Glutamatergic neuron (in vitro differentiated cells): ENCODE measurements at regions not wholly inside any gene's neighbourhood (a gene's known extent, or its start where the extent isn't known, plus 50 kb on each side); places are given as distances from the start of the nearest gene placed in this dataset.

Experiments used
- DNase-seq: peaks from one replicate; pipeline ENCODE4 v3.0.0; 2022
- H3K27ac Mint-ChIP-seq: one replicate; pipeline ENCODE4 v1.8.0; 2020; ENCODE audit warnings: mild to moderate bottlenecking, mixed read lengths, inconsistent platforms; ENCODE audit not compliant: unreplicated experiment
- H3K27me3 Mint-ChIP-seq: one replicate; pipeline ENCODE4 v1.8.0; 2020; ENCODE audit warnings: mild to moderate bottlenecking, moderate library complexity, mixed read lengths, inconsistent platforms; ENCODE audit not compliant: unreplicated experiment
- H3K36me3 Mint-ChIP-seq: one replicate; pipeline ENCODE4 v1.8.0; 2020; ENCODE audit warnings: mild to moderate bottlenecking, mixed read lengths, inconsistent platforms; ENCODE audit not compliant: unreplicated experiment
- H3K4me1 Mint-ChIP-seq: one replicate; pipeline ENCODE4 v1.8.0; 2020; ENCODE audit warnings: mild to moderate bottlenecking, low read depth, mixed read lengths, inconsistent platforms; ENCODE audit not compliant: unreplicated experiment
- H3K4me3 Mint-ChIP-seq: one replicate; pipeline ENCODE4 v1.8.0; 2020; ENCODE audit warnings: mild to moderate bottlenecking, mixed read lengths, inconsistent platforms; ENCODE audit not compliant: unreplicated experiment
- H3K9me3 Mint-ChIP-seq: one replicate; pipeline ENCODE4 v1.8.0; 2020; ENCODE audit warnings: mild to moderate bottlenecking, moderate library complexity, mixed read lengths, inconsistent platforms; ENCODE audit not compliant: unreplicated experiment
- TF ChIP-seq, protein P1 (sequence below): fragments of 200-600 bp; sonication (generic); IDR thresholded peaks from one replicate; pipeline ENCODE4 v1.5.0; 2021; ENCODE audit not compliant: partially characterized antibody, unreplicated experiment

DNA sequence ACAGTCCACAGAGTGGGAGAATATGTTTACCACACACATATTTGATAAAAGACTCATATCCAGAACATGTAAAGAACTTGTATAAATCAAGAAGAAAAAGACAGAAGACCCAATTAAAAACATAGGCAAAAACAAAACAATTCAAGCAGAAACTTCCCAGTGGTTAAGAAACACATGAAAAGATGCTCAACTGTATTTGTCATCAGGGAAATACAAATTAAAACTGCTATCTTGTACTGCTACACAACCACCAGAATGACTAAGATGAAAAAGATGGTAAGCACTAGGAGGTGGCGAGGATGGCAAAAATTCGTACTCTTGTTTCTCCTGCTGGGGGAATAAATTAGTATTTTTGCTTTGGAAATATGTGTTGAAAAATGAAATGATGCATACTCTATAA lies 192.3 kb upstream of the C11orf87 start:
- no peaks in the 10 kb centered on the region for H3K36me3 Mint-ChIP-seq
- H3K4me1 Mint-ChIP-seq = peaks cover 8% of the 10 kb centered on the region
- H3K27ac Mint-ChIP-seq = no peak overlapping the region
- TF ChIP-seq, protein P1, sequence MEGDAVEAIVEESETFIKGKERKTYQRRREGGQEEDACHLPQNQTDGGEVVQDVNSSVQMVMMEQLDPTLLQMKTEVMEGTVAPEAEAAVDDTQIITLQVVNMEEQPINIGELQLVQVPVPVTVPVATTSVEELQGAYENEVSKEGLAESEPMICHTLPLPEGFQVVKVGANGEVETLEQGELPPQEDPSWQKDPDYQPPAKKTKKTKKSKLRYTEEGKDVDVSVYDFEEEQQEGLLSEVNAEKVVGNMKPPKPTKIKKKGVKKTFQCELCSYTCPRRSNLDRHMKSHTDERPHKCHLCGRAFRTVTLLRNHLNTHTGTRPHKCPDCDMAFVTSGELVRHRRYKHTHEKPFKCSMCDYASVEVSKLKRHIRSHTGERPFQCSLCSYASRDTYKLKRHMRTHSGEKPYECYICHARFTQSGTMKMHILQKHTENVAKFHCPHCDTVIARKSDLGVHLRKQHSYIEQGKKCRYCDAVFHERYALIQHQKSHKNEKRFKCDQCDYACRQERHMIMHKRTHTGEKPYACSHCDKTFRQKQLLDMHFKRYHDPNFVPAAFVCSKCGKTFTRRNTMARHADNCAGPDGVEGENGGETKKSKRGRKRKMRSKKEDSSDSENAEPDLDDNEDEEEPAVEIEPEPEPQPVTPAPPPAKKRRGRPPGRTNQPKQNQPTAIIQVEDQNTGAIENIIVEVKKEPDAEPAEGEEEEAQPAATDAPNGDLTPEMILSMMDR = no peak
- no peak overlapping the region for H3K4me3 Mint-ChIP-seq
- DNase-seq = no peak
- peaks cover 3% of the 10 kb centered on the region for H3K27me3 Mint-ChIP-seq
- H3K9me3 Mint-ChIP-seq = peaks cover 4% of the 10 kb centered on the region

DNA sequence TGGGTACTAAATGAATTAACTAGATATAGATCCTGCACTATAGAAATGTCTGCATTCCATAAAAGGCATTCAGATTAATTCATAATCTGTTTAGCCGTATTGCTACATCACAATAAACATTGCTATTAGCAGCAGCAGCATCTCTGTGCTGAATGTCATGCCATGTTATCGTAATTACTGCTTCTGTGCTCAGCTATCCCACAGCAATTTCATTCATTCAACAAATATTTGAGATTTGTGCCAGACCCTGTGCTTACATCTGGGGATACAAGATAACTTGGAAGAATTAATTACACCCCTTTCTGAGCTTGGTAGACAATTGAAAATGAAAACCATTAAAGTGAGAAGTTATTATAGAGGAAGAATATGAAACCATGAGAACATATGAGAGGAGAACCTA lies 185.8 kb upstream of the C11orf87 start:
- H3K27ac Mint-ChIP-seq = no peak overlapping the region
- peaks cover 6% of the 10 kb centered on the region for H3K9me3 Mint-ChIP-seq
- H3K4me3 Mint-ChIP-seq = no peak overlapping the region
- peaks cover 8% of the 10 kb centered on the region for H3K4me1 Mint-ChIP-seq
- DNase-seq = no peak
- peaks cover 3% of the 10 kb centered on the region for H3K27me3 Mint-ChIP-seq
- TF ChIP-seq, protein P1 = no peak
- H3K36me3 Mint-ChIP-seq = peaks cover 14% of the 10 kb centered on the region

DNA sequence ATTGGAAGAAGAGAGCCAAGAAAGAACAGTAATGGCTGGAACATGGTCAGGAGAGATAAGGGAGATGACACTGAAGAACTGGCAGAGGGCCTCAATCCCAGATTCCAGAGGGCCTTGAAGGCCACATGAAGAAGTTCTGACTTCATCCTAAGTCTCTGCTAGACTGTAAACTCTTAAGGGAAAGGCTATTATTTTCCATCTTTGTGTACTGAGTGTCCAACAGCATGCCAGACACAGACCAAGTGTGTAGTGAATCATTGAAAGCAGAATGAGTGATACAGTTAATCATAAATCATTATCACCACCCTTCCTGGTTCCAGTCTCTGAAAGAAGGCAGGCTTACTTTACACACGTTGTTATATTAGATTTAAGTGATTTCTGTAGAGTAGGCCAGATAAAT lies 185.3 kb upstream of the C11orf87 start:
- peaks cover 3% of the 10 kb centered on the region for H3K27me3 Mint-ChIP-seq
- H3K9me3 Mint-ChIP-seq = peaks cover 6% of the 10 kb centered on the region
- peaks cover 8% of the 10 kb centered on the region for H3K4me1 Mint-ChIP-seq
- DNase-seq = no peak
- TF ChIP-seq, protein P1 = no peak
- no peak overlapping the region for H3K27ac Mint-ChIP-seq
- no peak overlapping the region for H3K4me3 Mint-ChIP-seq
- H3K36me3 Mint-ChIP-seq = peaks cover 14% of the 10 kb centered on the region

DNA sequence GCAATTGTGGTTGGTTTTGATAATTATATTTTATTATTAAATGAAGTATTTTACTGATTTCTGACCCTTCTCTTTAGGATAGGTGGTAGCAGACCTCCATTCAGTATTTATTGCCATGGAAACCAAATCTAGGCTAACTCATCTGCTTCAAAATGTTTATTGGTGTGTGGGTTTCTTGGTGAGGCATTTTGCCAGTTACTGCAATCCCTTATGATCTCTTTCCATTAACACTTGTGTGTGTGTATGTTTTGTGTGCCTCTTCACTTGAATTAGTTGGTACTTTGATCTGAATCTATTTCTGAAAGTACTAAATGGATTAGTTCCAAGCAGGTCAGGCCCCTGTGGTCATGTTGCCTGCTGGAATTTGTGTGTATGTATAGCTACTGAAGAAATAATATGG lies 184.4 kb upstream of the C11orf87 start:
- H3K4me1 Mint-ChIP-seq = peaks cover 14% of the 10 kb centered on the region
- no peak for DNase-seq
- peaks cover 14% of the 10 kb centered on the region for H3K36me3 Mint-ChIP-seq

DNA sequence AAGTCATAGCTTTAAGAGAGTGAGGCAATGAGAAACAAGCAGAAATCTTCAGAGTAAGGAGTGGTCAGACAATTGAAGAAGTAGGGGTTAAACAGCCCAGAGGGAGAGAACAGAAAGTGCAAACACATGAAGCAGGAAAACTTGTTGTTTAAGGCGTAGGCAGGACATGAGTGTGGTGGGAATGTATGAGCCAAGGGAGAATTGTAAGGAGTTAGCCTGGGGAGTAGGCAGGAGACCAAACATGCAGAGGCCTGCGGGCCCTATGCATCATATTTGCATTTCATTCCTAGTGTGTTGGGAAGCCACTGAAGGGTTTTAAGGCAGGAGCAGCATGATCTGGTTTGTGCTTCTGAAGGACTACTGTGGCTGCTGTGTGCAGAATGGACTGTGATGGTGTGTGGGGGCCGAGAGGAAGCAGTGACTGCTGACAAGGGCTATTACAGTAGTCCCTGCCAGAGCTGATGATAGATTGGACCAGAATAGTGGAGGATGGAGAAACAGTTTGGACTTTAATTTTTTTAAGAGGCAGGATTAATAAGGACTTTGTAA lies 179.9 kb upstream of the C11orf87 start:
- H3K9me3 Mint-ChIP-seq = peaks cover 2% of the 10 kb centered on the region
- H3K27me3 Mint-ChIP-seq = peaks cover 2% of the 10 kb centered on the region
- peaks cover 11% of the 10 kb centered on the region for H3K4me1 Mint-ChIP-seq
- peaks cover 14% of the 10 kb centered on the region for H3K36me3 Mint-ChIP-seq
- no peak for DNase-seq
- H3K27ac Mint-ChIP-seq = no peak overlapping the region
- no peak overlapping the region for H3K4me3 Mint-ChIP-seq
- TF ChIP-seq, protein P1 = no peak

More for the DNA sequence above, 184.4 kb upstream of the C11orf87 start:
- Mint-ChIP-seq H3K9me3 (peaks cover 6% of the 10 kb centered on the region), H3K27me3 (peaks cover 3% of the 10 kb centered on the region), H3K4me3 (no peak overlapping the region), H3K27ac (no peak overlapping the region)
- TF ChIP-seq, protein P1 = no peak
